Pancreas (tissue), 10 donors: ENCODE measurements at regions not wholly inside any gene's neighbourhood (a gene's known extent, or its start where the extent isn't known, plus 50 kb on each side); places are given as distances from the start of the nearest gene placed in this dataset.
A peak's percentile ranks its signal among the peaks of the same experiment; 100 is the strongest.

Experiments
- ATAC-seq, 4 donors: fragments of 200-7000 bp; cut with Tn5 transposase; one replicate each; pipeline versions ENCODE4 v1.8.0 to v1.9.1; 2020; ENCODE audit warnings: mild to moderate bottlenecking in 4 of 4, moderate library complexity in 4 of 4
- DNase-seq, 6 donors: peaks; one replicate each; pipeline ENCODE4 v3.0.0-alpha.2; 2020
- FAIRE-seq: peaks from 2 replicates; lab custom pipeline; 2012; peaks lifted over from hg19 to GRCh38; lab: Jason Lieb, UNC
- H3K27ac ChIP-seq, 4 donors: fragments of 200-600 bp; sonication (generic); 1 replicate in 3 of 4; 2 replicates in 1 of 4; pipeline versions ENCODE4 v1.5.0 to v1.8.0; 2020
- H3K27me3 ChIP-seq, 4 donors: fragments of 200-600 bp; one replicate each; pipeline ENCODE4 v1.8.0; 2021
- H3K36me3 ChIP-seq, 3 donors: fragments of 200-600 bp; sonication (generic) in 1 of 3; one replicate each; pipeline versions ENCODE4 v1.5.0 to v1.8.0; 2020 to 2021
- H3K4me1 ChIP-seq, 3 donors: fragments of 200-600 bp; one replicate each; pipeline ENCODE4 v1.8.0; 2021
- H3K4me3 ChIP-seq, 4 donors: fragments of 200-600 bp; sonication (generic) in 2 of 4; one replicate each; pipeline versions ENCODE4 v1.5.0 to v1.8.0; 2020 to 2021
- H3K9me3 ChIP-seq, 4 donors: fragments of 200-600 bp; one replicate each; pipeline ENCODE4 v1.8.0; 2021
- CTCF ChIP-seq, 4 donors: fragments of 200-600 bp; sonication (generic) in 3 of 4; IDR thresholded peaks; one replicate each; pipeline versions ENCODE4 v1.5.0 to v1.8.0; 2021; ENCODE audit warnings: antibody characterized with exemption in 4 of 4
- WGBS, 2 donors: extraction: QIAGEN DNeasy Blood & Tissue Kit; methylation state at CpG; one replicate each; pipeline ENCODE4 v1.1.7; 2013; 5-methylcytosine and 5-hydroxymethylcytosine counted together
- intact Hi-C, 3 donors: fragments of 100-400 bp; cut with DNase I; formaldehyde crosslinking; loops; one replicate each; pipeline versions ENCODE4 v1.11.1 to v1.14.2; 2022
- donor health status: healthy with polysubstance abuse.
- donor health status: DM: no; HTN: no; CAD: no; lungs with moderate emphysema.
- donor health status: DM: no; HTN: no; CAD: no.
- donor health status: control.
- donor health status: control.
- donor health status: Bipolar disorder and iron deficiency.
- donor health status: DM: yes; HTN: yes; CAD: no.
- donor health status: DM: no; HTN: no; CAD: no.
- donor health status: DM: no; HTN: no; CAD: no.
- donor health status: DM: yes; HTN: yes; CAD: no.

- intact Hi-C loops, result no loop called here
- no peak for ATAC-seq
- Histone ChIP-seq H3K27ac (no peak overlapping the region), H3K9me3 (no peaks in the 10 kb centered on the region), H3K4me3 (no peak overlapping the region), H3K36me3 (no peaks in the 10 kb centered on the region), H3K27me3 (no peaks in the 10 kb centered on the region), H3K4me1 (no peaks in the 10 kb centered on the region)
- 43 to 50% methylated on average over 2 of the region's 2 CpGs for WGBS, 2 donors
- no peak for DNase-seq
- FAIRE-seq, result no peak
- no peak for TF ChIP-seq CTCF (IDR thresholded peaks at IDR 0.05)
These were observed 499.3 kb downstream of the INHBA start for GRCh38 chr7:41203542-41203941.

GRCh38 chr7:41201021-41201420, 501.9 kb downstream of the INHBA start:
- intact Hi-C loops, result no loop called here
- Histone ChIP-seq H3K4me3 (no peak overlapping the region), H3K36me3 (no peaks in the 10 kb centered on the region), H3K27me3 (no peaks in the 10 kb centered on the region), H3K9me3 (no peaks in the 10 kb centered on the region), H3K4me1 (no peaks in the 10 kb centered on the region), H3K27ac (no peak overlapping the region)
- ATAC-seq (no peak), FAIRE-seq (no peak), DNase-seq (no peak)
- no peak for TF ChIP-seq CTCF (IDR thresholded peaks at IDR 0.05)
- WGBS, 2 donors, result 71 to 83% methylated on average over 3 of the region's 3 CpGs

- ATAC-seq, result no peak
- Histone ChIP-seq H3K4me3 (no peak overlapping the region), H3K27me3 (no peaks in the 10 kb centered on the region), H3K36me3 (no peaks in the 10 kb centered on the region), H3K27ac (no peak overlapping the region), H3K4me1 (no peaks in the 10 kb centered on the region), H3K9me3 (no peaks in the 10 kb centered on the region)
- no peak for DNase-seq
- FAIRE-seq, result no peak
- WGBS, 2 donors, result 57 to 71% methylated on average over 3 of the region's 3 CpGs
- no peak for TF ChIP-seq CTCF (IDR thresholded peaks at IDR 0.05)
- intact Hi-C loops, result no loop called here
These were observed 503.8 kb downstream of the INHBA start for GRCh38 chr7:41199136-41199535.

- H3K36me3 ChIP-seq, result no peaks in the 10 kb centered on the region
- TF ChIP-seq CTCF (IDR thresholded peaks at IDR 0.05), result no peak
- no peaks in the 10 kb centered on the region for H3K9me3 ChIP-seq
- DNase-seq (no peak), FAIRE-seq (peak; percentile 49), ATAC-seq (no peak)
- no peak overlapping the region for H3K4me3 ChIP-seq
- no peaks in the 10 kb centered on the region for H3K27me3 ChIP-seq
- intact Hi-C loops, result no loop called here
- H3K4me1 ChIP-seq, result no peaks in the 10 kb centered on the region
- no peak overlapping the region for H3K27ac ChIP-seq
These were observed 504.4 kb downstream of the INHBA start for GRCh38 chr7:41198502-41198901.

GRCh38 chr7:41197769-41198168, 505.1 kb downstream of the INHBA start:
- H3K27me3 ChIP-seq, result no peaks in the 10 kb centered on the region
- 45 to 53% methylated on average over 2 of the region's 2 CpGs for WGBS, 2 donors

More at GRCh38 chr7:41197769-41198168, 505.1 kb downstream of the INHBA start:
- no peak for FAIRE-seq
- no peak for TF ChIP-seq CTCF (IDR thresholded peaks at IDR 0.05)
- intact Hi-C loops, result no loop called here
- DNase-seq, result no peak
- Histone ChIP-seq H3K9me3 (no peaks in the 10 kb centered on the region), H3K27ac (no peak overlapping the region), H3K36me3 (no peaks in the 10 kb centered on the region), H3K4me1 (no peaks in the 10 kb centered on the region), H3K4me3 (no peak overlapping the region)
- ATAC-seq, result no peak
